ENCODE measurements at regions not wholly inside any gene's neighbourhood (a gene's known extent, or its start where the extent isn't known, plus 50 kb on each side); places are given as distances from the start of the nearest gene placed in this dataset.

DNA sequence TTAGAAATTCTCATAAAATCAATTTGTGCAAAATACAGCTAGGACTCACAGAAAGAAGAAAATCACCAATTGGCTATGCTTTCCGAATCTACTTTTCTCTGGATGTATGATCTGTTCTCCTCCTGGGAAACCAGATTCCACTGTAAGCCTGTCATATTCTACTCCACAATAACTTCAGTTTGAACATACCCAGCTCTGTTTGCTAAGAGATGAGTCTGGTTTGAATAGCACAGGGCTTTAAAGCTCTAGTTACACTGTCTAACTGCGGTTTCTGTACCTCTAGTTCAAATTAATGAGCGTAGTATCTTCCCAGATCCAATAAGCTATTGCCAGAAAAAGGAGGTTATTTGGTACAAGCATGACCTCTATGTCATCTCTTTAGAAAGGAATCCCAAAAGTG, 270.1 kb downstream of the DAD1 start:
- TF ChIP-seq, protein P1, sequence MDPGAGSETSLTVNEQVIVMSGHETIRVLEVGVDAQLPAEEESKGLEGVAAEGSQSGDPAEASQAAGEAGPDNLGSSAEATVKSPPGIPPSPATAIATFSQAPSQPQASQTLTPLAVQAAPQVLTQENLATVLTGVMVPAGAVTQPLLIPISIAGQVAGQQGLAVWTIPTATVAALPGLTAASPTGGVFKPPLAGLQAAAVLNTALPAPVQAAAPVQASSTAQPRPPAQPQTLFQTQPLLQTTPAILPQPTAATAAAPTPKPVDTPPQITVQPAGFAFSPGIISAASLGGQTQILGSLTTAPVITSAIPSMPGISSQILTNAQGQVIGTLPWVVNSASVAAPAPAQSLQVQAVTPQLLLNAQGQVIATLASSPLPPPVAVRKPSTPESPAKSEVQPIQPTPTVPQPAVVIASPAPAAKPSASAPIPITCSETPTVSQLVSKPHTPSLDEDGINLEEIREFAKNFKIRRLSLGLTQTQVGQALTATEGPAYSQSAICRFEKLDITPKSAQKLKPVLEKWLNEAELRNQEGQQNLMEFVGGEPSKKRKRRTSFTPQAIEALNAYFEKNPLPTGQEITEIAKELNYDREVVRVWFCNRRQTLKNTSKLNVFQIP (CRISPR knock-in tag; IDR thresholded peaks at IDR 0.05; ENCODE audit: borderline replicate concordance, low read depth), result no peak
- TF ChIP-seq PATZ1 (CRISPR knock-in tag; IDR thresholded peaks at IDR 0.05; ENCODE audit: borderline replicate concordance) (no peak), GLIS3 (CRISPR knock-in tag; IDR thresholded peaks at IDR 0.05) (no peak), ZNF8 (CRISPR knock-in tag; IDR thresholded peaks at IDR 0.05) (no peak), ZC3H10 (CRISPR knock-in tag; IDR thresholded peaks at IDR 0.05) (no peak), BACH2 (CRISPR knock-in tag; IDR thresholded peaks at IDR 0.05; ENCODE audit: borderline replicate concordance) (no peak), ARNTL (CRISPR knock-in tag; IDR thresholded peaks at IDR 0.05; ENCODE audit: borderline replicate concordance, low read depth) (no peak), CREB5 (CRISPR knock-in tag; IDR thresholded peaks at IDR 0.05; ENCODE audit: low read depth) (no peak), ZNF70 (CRISPR knock-in tag; IDR thresholded peaks at IDR 0.05) (no peak), TOX (CRISPR knock-in tag; IDR thresholded peaks at IDR 0.05; ENCODE audit: borderline replicate concordance) (no peak), CSDC2 (CRISPR knock-in tag; IDR thresholded peaks at IDR 0.05) (no peak), PPARA (CRISPR knock-in tag; IDR thresholded peaks at IDR 0.05; ENCODE audit: borderline replicate concordance) (no peak), ZFP3 (CRISPR knock-in tag; IDR thresholded peaks at IDR 0.05) (no peak), ESRRG (CRISPR knock-in tag; IDR thresholded peaks at IDR 0.05) (no peak), TCF4 (CRISPR knock-in tag; IDR thresholded peaks at IDR 0.05; ENCODE audit: borderline replicate concordance) (no peak), OSR1 (CRISPR knock-in tag; IDR thresholded peaks at IDR 0.05) (no peak), SNAI2 (CRISPR knock-in tag; IDR thresholded peaks at IDR 0.05) (no peak)
- TF ChIP-seq, protein P2, sequence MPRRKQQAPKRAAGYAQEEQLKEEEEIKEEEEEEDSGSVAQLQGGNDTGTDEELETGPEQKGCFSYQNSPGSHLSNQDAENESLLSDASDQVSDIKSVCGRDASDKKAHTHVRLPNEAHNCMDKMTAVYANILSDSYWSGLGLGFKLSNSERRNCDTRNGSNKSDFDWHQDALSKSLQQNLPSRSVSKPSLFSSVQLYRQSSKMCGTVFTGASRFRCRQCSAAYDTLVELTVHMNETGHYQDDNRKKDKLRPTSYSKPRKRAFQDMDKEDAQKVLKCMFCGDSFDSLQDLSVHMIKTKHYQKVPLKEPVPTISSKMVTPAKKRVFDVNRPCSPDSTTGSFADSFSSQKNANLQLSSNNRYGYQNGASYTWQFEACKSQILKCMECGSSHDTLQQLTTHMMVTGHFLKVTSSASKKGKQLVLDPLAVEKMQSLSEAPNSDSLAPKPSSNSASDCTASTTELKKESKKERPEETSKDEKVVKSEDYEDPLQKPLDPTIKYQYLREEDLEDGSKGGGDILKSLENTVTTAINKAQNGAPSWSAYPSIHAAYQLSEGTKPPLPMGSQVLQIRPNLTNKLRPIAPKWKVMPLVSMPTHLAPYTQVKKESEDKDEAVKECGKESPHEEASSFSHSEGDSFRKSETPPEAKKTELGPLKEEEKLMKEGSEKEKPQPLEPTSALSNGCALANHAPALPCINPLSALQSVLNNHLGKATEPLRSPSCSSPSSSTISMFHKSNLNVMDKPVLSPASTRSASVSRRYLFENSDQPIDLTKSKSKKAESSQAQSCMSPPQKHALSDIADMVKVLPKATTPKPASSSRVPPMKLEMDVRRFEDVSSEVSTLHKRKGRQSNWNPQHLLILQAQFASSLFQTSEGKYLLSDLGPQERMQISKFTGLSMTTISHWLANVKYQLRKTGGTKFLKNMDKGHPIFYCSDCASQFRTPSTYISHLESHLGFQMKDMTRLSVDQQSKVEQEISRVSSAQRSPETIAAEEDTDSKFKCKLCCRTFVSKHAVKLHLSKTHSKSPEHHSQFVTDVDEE (CRISPR knock-in tag; IDR thresholded peaks at IDR 0.05), result no peak
- TF ChIP-seq, protein P3, sequence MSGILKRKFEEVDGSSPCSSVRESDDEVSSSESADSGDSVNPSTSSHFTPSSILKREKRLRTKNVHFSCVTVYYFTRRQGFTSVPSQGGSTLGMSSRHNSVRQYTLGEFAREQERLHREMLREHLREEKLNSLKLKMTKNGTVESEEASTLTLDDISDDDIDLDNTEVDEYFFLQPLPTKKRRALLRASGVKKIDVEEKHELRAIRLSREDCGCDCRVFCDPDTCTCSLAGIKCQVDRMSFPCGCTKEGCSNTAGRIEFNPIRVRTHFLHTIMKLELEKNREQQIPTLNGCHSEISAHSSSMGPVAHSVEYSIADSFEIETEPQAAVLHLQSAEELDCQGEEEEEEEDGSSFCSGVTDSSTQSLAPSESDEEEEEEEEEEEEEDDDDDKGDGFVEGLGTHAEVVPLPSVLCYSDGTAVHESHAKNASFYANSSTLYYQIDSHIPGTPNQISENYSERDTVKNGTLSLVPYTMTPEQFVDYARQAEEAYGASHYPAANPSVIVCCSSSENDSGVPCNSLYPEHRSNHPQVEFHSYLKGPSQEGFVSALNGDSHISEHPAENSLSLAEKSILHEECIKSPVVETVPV (CRISPR knock-in tag; IDR thresholded peaks at IDR 0.05), result no peak
- ATAC-seq, result no peak

DNA sequence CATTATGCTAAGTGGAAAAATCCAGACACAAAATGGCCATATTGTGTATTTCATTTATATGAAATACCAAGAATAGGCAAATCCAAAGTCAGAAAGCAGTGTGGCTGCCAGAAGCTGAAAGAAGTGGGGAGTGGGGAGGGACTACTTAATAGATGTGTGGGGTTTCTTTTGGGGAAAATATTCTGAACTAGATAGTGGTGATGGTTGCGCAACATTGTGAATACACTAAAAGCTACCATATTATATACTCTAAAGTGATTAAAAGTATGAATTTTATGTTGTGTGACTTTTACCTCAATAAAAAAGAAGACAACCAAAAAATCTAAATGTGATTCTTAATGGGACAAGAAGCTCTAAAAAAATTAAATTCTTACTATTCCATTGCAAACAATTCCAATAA, 272.6 kb downstream of the DAD1 start:
- TF ChIP-seq ZFP3 (CRISPR knock-in tag; IDR thresholded peaks at IDR 0.05), result no peak
- TF ChIP-seq, protein P3 (CRISPR knock-in tag; IDR thresholded peaks at IDR 0.05), result no peak
- ATAC-seq, result no peak

GRCh38 chr14:22315336-22315735, 273.7 kb downstream of the DAD1 start:
- no peak for ATAC-seq
- no peak for TF ChIP-seq RARB (CRISPR knock-in tag; IDR thresholded peaks at IDR 0.05)
- TF ChIP-seq, protein P2 (CRISPR knock-in tag; IDR thresholded peaks at IDR 0.05), result no peak
- TF ChIP-seq TOX (CRISPR knock-in tag; IDR thresholded peaks at IDR 0.05; ENCODE audit: borderline replicate concordance), result no peak
- TF ChIP-seq ESRRG (CRISPR knock-in tag; IDR thresholded peaks at IDR 0.05), result no peak
- TF ChIP-seq ZNF565 (CRISPR knock-in tag; conservative IDR thresholded peaks at IDR 0.05; ENCODE audit: low read depth), result no peak
- no peak for TF ChIP-seq ZNF8 (CRISPR knock-in tag; IDR thresholded peaks at IDR 0.05)
- TF ChIP-seq ZC3H10 (CRISPR knock-in tag; IDR thresholded peaks at IDR 0.05), result no peak
- no peak for TF ChIP-seq ZFP30 (CRISPR knock-in tag; IDR thresholded peaks at IDR 0.05)
- no peak for TF ChIP-seq ARNTL (CRISPR knock-in tag; IDR thresholded peaks at IDR 0.05; ENCODE audit: borderline replicate concordance, low read depth)
- TF ChIP-seq GLIS3 (CRISPR knock-in tag; IDR thresholded peaks at IDR 0.05), result no peak
- no peak for TF ChIP-seq PATZ1 (CRISPR knock-in tag; IDR thresholded peaks at IDR 0.05; ENCODE audit: borderline replicate concordance)
- no peak for TF ChIP-seq ISL1 (CRISPR knock-in tag; IDR thresholded peaks at IDR 0.05)
